IMR-90 (cell line): ENCODE measurements at regions not wholly inside any gene's neighbourhood (a gene's known extent, or its start where the extent isn't known, plus 50 kb on each side); places are given as distances from the start of the nearest gene placed in this dataset.

Source experiments
- ATAC-seq: fragments of 200-7000 bp; cut with Tn5 transposase; 2 replicates; pipeline ENCODE4 v1.9.1; 2020; ENCODE audit warnings: low read depth, mild to moderate bottlenecking, moderate library complexity
- BruUV-seq: library from RNA; stranded (reverse); fragments of 400-500 nt; replicated peaks from 2 replicates; lab custom pipeline; 2021; lab: Mats Ljungman, UMichigan
- CTCF ChIA-PET: fragments of 300-600 bp; formaldehyde crosslinking; extraction: SDS; loops from one replicate; lab custom pipeline; 2021; ENCODE audit warnings: antibody characterized with exemption; lab: Yijun Ruan, JAX
- POLR2A ChIA-PET: fragments of 300-600 bp; sonication (Branson Sonifier 250); formaldehyde crosslinking; loops from one replicate; lab custom pipeline; 2022; ENCODE audit warnings: antibody characterized with exemption; ENCODE audit not compliant: unreplicated experiment; lab: Charles Lee
- DNase-seq: peaks from one replicate; pipeline ENCODE4 v3.0.0; 2013
- H2AFZ ChIP-seq: replicated peaks from 2 replicates; pipeline ENCODE3; 2013; ENCODE audit warnings: low read length, mild to moderate bottlenecking; ENCODE audit not compliant: poor library complexity
- H2AK5ac ChIP-seq: 2 replicates; pipeline ENCODE4 v1.6.1; 2013; ENCODE audit warnings: low read depth, low read length, inconsistent platforms
- H2AK9ac ChIP-seq: replicated peaks from 2 replicates; pipeline ENCODE3; 2013; ENCODE audit warnings: mild to moderate bottlenecking, low read depth, low read length, moderate library complexity; ENCODE audit not compliant: poor library complexity
- H2BK120ac ChIP-seq: 2 replicates; pipeline ENCODE4 v1.6.1; 2013; ENCODE audit warnings: low read depth, low read length, inconsistent platforms
- H2BK15ac ChIP-seq: 3 replicates; pipeline ENCODE4 v1.6.1; 2013; ENCODE audit warnings: low read depth, low read length, inconsistent platforms
- H2BK20ac ChIP-seq: 2 replicates; pipeline ENCODE4 v1.6.1; 2013; ENCODE audit warnings: low read depth, mild to moderate bottlenecking, inconsistent platforms, low read length, moderate library complexity
- H2BK5ac ChIP-seq: 2 replicates; pipeline ENCODE4 v1.6.1; 2013; ENCODE audit warnings: mild to moderate bottlenecking, low read depth, low read length, inconsistent platforms; ENCODE audit not compliant: poor library complexity, severe bottlenecking
- H3K14ac ChIP-seq: replicated peaks from 2 replicates; pipeline ENCODE4 v1.6.1; 2013; ENCODE audit warnings: low read depth, low read length, inconsistent platforms
- H3K18ac ChIP-seq: 2 replicates; pipeline ENCODE4 v1.6.1; 2013; ENCODE audit warnings: low read depth, low read length, control low read depth
- H3K23ac ChIP-seq: 2 replicates; pipeline ENCODE4 v1.6.1; 2013; ENCODE audit warnings: low read depth, low read length, inconsistent platforms
- H3K27ac ChIP-seq: 2 replicates; pipeline ENCODE4 v1.5.1; 2013; ENCODE audit warnings: mild to moderate bottlenecking, control low read depth, low read length; ENCODE audit not compliant: insufficient read depth
- H3K27me3 ChIP-seq: 2 replicates; pipeline ENCODE4 v1.6.1; 2013; ENCODE audit warnings: low read length; ENCODE audit not compliant: control insufficient read depth, insufficient read depth
- H3K36me3 ChIP-seq: 2 replicates; pipeline ENCODE4 v1.6.1; 2013; ENCODE audit warnings: low read length, mixed read lengths; ENCODE audit not compliant: control insufficient read depth, insufficient read depth
- H3K4ac ChIP-seq: 2 replicates; pipeline ENCODE4 v1.6.1; 2013; ENCODE audit warnings: low read depth, low read length, inconsistent platforms
- H3K4me1 ChIP-seq: 2 replicates; pipeline ENCODE4 v1.6.1; 2013; ENCODE audit warnings: low read length, mixed read lengths; ENCODE audit not compliant: control insufficient read depth, insufficient read depth
- H3K4me2 ChIP-seq: 2 replicates; pipeline ENCODE4 v1.6.1; 2013; ENCODE audit warnings: low read depth, mild to moderate bottlenecking, control low read depth, low read length, moderate library complexity
- H3K4me3 ChIP-seq: 2 replicates; pipeline ENCODE4 v1.5.1; 2013; ENCODE audit warnings: low read depth, mild to moderate bottlenecking, control low read depth, low read length, moderate library complexity; ENCODE audit not compliant: insufficient read depth
- H3K56ac ChIP-seq: 2 replicates; pipeline ENCODE4 v1.6.1; 2013; ENCODE audit warnings: low read length, inconsistent platforms; ENCODE audit not compliant: insufficient read depth; ENCODE audit errors: extremely low read depth
- H3K79me1 ChIP-seq, 2 experiments: 2 replicates each; pipeline ENCODE4 v1.6.1; 2013; ENCODE audit warnings: low read length in 2 of 2, inconsistent platforms in 1 of 2, low read depth in 1 of 2
- H3K9ac ChIP-seq: 2 replicates; pipeline ENCODE4 v1.6.1; 2013; ENCODE audit warnings: low read depth, low read length, control low read depth
- H3K9me1 ChIP-seq: 2 replicates; pipeline ENCODE4 v1.6.1; 2013; ENCODE audit warnings: low read length, inconsistent platforms; ENCODE audit not compliant: insufficient read depth
- H3K9me3 ChIP-seq: 2 replicates; pipeline ENCODE4 v1.6.1; 2013; ENCODE audit warnings: low read length; ENCODE audit not compliant: control insufficient read depth, insufficient read depth
- H4K20me1 ChIP-seq: 2 replicates; pipeline ENCODE4 v1.6.1; 2013; ENCODE audit warnings: low read length, inconsistent platforms; ENCODE audit not compliant: insufficient read depth
- H4K5ac ChIP-seq: 2 replicates; pipeline ENCODE4 v1.6.1; 2013; ENCODE audit warnings: mild to moderate bottlenecking, low read depth, low read length, control low read depth
- H4K8ac ChIP-seq, 2 experiments: 2 replicates each; pipeline ENCODE4 v1.6.1; 2013; ENCODE audit warnings: low read depth in 2 of 2, low read length in 2 of 2, control low read depth in 1 of 2, inconsistent platforms in 1 of 2
- H4K91ac ChIP-seq: 2 replicates; pipeline ENCODE4 v1.6.1; 2013; ENCODE audit warnings: low read depth, low read length, inconsistent platforms; ENCODE audit not compliant: insufficient read depth
- BHLHE40 ChIP-seq: fragments of 150-350 bp; IDR thresholded peaks from 2 replicates; pipeline ENCODE4 v1.6.1; 2016; ENCODE audit warnings: mild to moderate bottlenecking, low read depth, low read length
- CEBPB ChIP-seq: IDR thresholded peaks from 2 replicates; pipeline ENCODE4 v1.6.1; 2012; ENCODE audit warnings: low read depth, low read length, improper control_type of control experiment
- CHD1 ChIP-seq: IDR thresholded peaks from 2 replicates; pipeline ENCODE4 v1.6.1; 2012; ENCODE audit warnings: low read depth, low read length, improper control_type of control experiment
- CTCF ChIP-seq: conservative IDR thresholded peaks from 2 replicates; pipeline ENCODE4 v1.5.1; 2012; ENCODE audit warnings: mild to moderate bottlenecking, low read depth, low read length, improper control_type of control experiment
- ELK1 ChIP-seq: fragments of 150-350 bp; IDR thresholded peaks from 2 replicates; pipeline ENCODE4 v1.6.1; 2016; ENCODE audit warnings: low read depth, mild to moderate bottlenecking, low read length, moderate library complexity, borderline replicate concordance
- FOS ChIP-seq: fragments of 150-350 bp; IDR thresholded peaks from 2 replicates; pipeline ENCODE4 v1.6.1; 2016; ENCODE audit warnings: low read depth, low read length
- MAFK ChIP-seq: IDR thresholded peaks from 2 replicates; pipeline ENCODE4 v1.6.1; 2012; ENCODE audit warnings: low read depth, low read length, improper control_type of control experiment
- MAZ ChIP-seq: IDR thresholded peaks from 2 replicates; pipeline ENCODE4 v1.6.1; 2012; ENCODE audit warnings: low read depth, mild to moderate bottlenecking, low read length, improper control_type of control experiment, moderate library complexity, borderline replicate concordance
- MXI1 ChIP-seq: IDR thresholded peaks from 2 replicates; pipeline ENCODE4 v1.6.1; 2012; ENCODE audit warnings: low read depth, mild to moderate bottlenecking, low read length, moderate library complexity, borderline replicate concordance
- NFE2L2 ChIP-seq: fragments of 150-350 bp; IDR thresholded peaks from 2 replicates; pipeline ENCODE4 v1.6.1; 2016; ENCODE audit warnings: low read depth, mild to moderate bottlenecking, low read length
- POLR2A ChIP-seq: IDR thresholded peaks from 2 replicates; pipeline ENCODE4 v1.6.1; 2012; ENCODE audit warnings: mild to moderate bottlenecking, low read depth, low read length
- RAD21 ChIP-seq: IDR thresholded peaks from 2 replicates; pipeline ENCODE4 v1.6.1; 2012; ENCODE audit warnings: low read length, improper control_type of control experiment
- RCOR1 ChIP-seq: IDR thresholded peaks from 2 replicates; pipeline ENCODE4 v1.6.1; 2012; ENCODE audit warnings: mild to moderate bottlenecking, low read length, improper control_type of control experiment; ENCODE audit not compliant: insufficient replicate concordance
- RFX5 ChIP-seq: IDR thresholded peaks from 2 replicates; pipeline ENCODE4 v1.8.0; 2012; ENCODE audit warnings: low read depth, mild to moderate bottlenecking, low read length, moderate library complexity
- SMC3 ChIP-seq: fragments of 150-350 bp; IDR thresholded peaks from 2 replicates; pipeline ENCODE4 v1.6.1; 2016; ENCODE audit warnings: low read depth, mild to moderate bottlenecking, antibody characterized with exemption, low read length, moderate library complexity
- USF2 ChIP-seq: fragments of 150-350 bp; IDR thresholded peaks from 2 replicates; pipeline ENCODE4 v1.6.1; 2017; ENCODE audit warnings: mild to moderate bottlenecking, antibody characterized with exemption, low read length, low read depth
- WGBS, 2 experiments: methylation state at CpG; one replicate each; pipeline versions ENCODE4 v1.1.5 to v1.1.7; 2013; ENCODE audit warnings: missing lambda C conversion rate in 2 of 2; ENCODE audit not compliant: insufficient read length in 1 of 2; ENCODE audit errors: extremely low coverage in 2 of 2; 5-methylcytosine and 5-hydroxymethylcytosine counted together
- dilution Hi-C: fragments of 300-500 bp; cut with HindIII; formaldehyde crosslinking; loops from one replicate; pipeline ENCODE4 v1.14.3; 2018; ENCODE audit warnings: low sequenced_read_pairs; ENCODE audit not compliant: unreplicated experiment
- in situ Hi-C: fragments of 300-500 bp; cut with MboI; formaldehyde crosslinking; loops from 3 replicates; pipeline ENCODE4 v1.14.3; 2019; ENCODE audit warnings: low sequenced_read_pairs, inconsistent platforms, mixed read lengths
- intact Hi-C: fragments of 100-400 bp; cut with micrococcal nuclease; formaldehyde crosslinking; loops from 2 replicates; pipeline ENCODE4 v1.10.0; 2022

GRCh38 chr16:35239561-35239960 is 1780.1 kb downstream of the TP53TG3F start:
- ChIA-PET CTCF (no interaction called here), POLR2A (no interaction called here)
- H3K4me1 ChIP-seq: no peaks in the 10 kb centered on the region
- H3K9ac ChIP-seq: no peak overlapping the region
- dilution Hi-C loops: no loop called here
- no peak overlapping the region for H3K14ac ChIP-seq
- H4K8ac ChIP-seq: no peak overlapping the region
- H3K4me2 ChIP-seq: no peak overlapping the region
- H2BK5ac ChIP-seq: no peak overlapping the region
- H3K79me1 ChIP-seq: no peaks in the 10 kb centered on the region
- no peaks in the 10 kb centered on the region for H3K36me3 ChIP-seq
- 60% methylated on average over 1 of the region's 3 CpGs; no CpG with 5 or more reads in 1 of the 2 experiments for WGBS, 2 experiments
- no peak overlapping the region for H4K91ac ChIP-seq
- H2AK5ac ChIP-seq: no peak overlapping the region
- BruUV-seq: no TSS peak
- H2BK20ac ChIP-seq: no peak overlapping the region
- H3K23ac ChIP-seq: no peak overlapping the region
- H3K27me3 ChIP-seq: no peaks in the 10 kb centered on the region
- DNase-seq (no peak), ATAC-seq (no peak)
- in situ Hi-C loops: no loop called here
- no peak overlapping the region for H2AFZ ChIP-seq
- intact Hi-C loops: no loop called here
- no peak overlapping the region for H4K5ac ChIP-seq
- no peak overlapping the region for H3K18ac ChIP-seq
- TF ChIP-seq MXI1 (no peak), USF2 (no peak), CHD1 (no peak), POLR2A (no peak), RFX5 (no peak), ELK1 (no peak), CEBPB (no peak), SMC3 (no peak), RCOR1 (no peak), CTCF (no peak), NFE2L2 (no peak), RAD21 (no peak), BHLHE40 (no peak), MAZ (no peak), MAFK (no peak), FOS (no peak)
- no peak overlapping the region for H2BK15ac ChIP-seq
- no peak overlapping the region for H3K4me3 ChIP-seq
- peaks cover 8% of the 10 kb centered on the region for H3K9me3 ChIP-seq
- no peak overlapping the region for H2AK9ac ChIP-seq
- H3K56ac ChIP-seq: no peak overlapping the region
- no peak overlapping the region for H3K27ac ChIP-seq
- H3K4ac ChIP-seq: no peak overlapping the region
- H4K20me1 ChIP-seq: no peaks in the 10 kb centered on the region
- no peak overlapping the region for H2BK120ac ChIP-seq
- no peaks in the 10 kb centered on the region for H3K9me1 ChIP-seq
